Esophagus squamous epithelium (tissue), 5 donors: ENCODE measurements at regions not wholly inside any gene's neighbourhood (a gene's known extent, or its start where the extent isn't known, plus 50 kb on each side); places are given as distances from the start of the nearest gene placed in this dataset.

ENCODE experiments used
- DNase-seq: peaks from one replicate; lab custom pipeline; 2025; lab: John Stamatoyannopoulos, UW
- H3K27ac ChIP-seq, 4 donors: fragments of 200-600 bp; sonication (generic); one replicate each; pipeline ENCODE4 v1.5.1; 2016 to 2019; ENCODE audit warnings: mild to moderate bottlenecking in 1 of 4
- H3K27me3 ChIP-seq, 4 donors: fragments of 200-600 bp; sonication (generic); 1 replicate in 3 of 4; 2 replicates in 1 of 4; pipeline versions ENCODE4 v1.5.1 to v1.6.0; 2017 to 2021; ENCODE audit warnings: antibody characterized with exemption in 1 of 4
- H3K36me3 ChIP-seq, 3 donors: fragments of 200-600 bp; sonication (generic); one replicate each; pipeline ENCODE4 v1.5.1; 2016 to 2019
- H3K4me1 ChIP-seq, 3 donors: fragments of 200-600 bp; sonication (generic); one replicate each; pipeline ENCODE4 v1.5.1; 2017 to 2019
- H3K4me3 ChIP-seq, 4 donors: fragments of 200-600 bp; sonication (generic); 1 replicate in 3 of 4; 2 replicates in 1 of 4; pipeline ENCODE4 v1.5.1; 2016 to 2019; ENCODE audit warnings: mild to moderate bottlenecking in 2 of 4, moderate library complexity in 1 of 4
- H3K9me3 ChIP-seq, 3 donors: fragments of 200-600 bp; sonication (generic); one replicate each; pipeline ENCODE4 v1.5.1; 2016 to 2019
- CTCF ChIP-seq, 6 experiments: fragments of 450-650 bp in 4 of 6; fragments of 200-600 bp in 2 of 6; sonication (generic) in 2 of 6; IDR thresholded peaks; one replicate each; pipeline ENCODE4 v1.5.1; 2016 to 2019; ENCODE audit warnings: antibody characterized with exemption in 6 of 6, mild to moderate bottlenecking in 4 of 6, moderate library complexity in 4 of 6
- POLR2A ChIP-seq, 4 donors: fragments of 450-650 bp; IDR thresholded peaks; one replicate each; pipeline ENCODE4 v1.6.1; 2017; ENCODE audit warnings: antibody characterized with exemption in 4 of 4, mild to moderate bottlenecking in 4 of 4, moderate library complexity in 3 of 4
- WGBS, 2 donors: methylation state at CpG; one replicate each; pipeline ENCODE4 v1.1.5; 2018; 5-methylcytosine and 5-hydroxymethylcytosine counted together
- intact Hi-C: fragments of 100-400 bp; cut with DNase I; formaldehyde crosslinking; loops from one replicate; pipeline ENCODE4 v1.15.0; 2022
- donor health status: DM: yes; HTN: yes; CAD: no.

GRCh38 chr18:8948011-8948410 lies 154.5 kb upstream of the NDUFV2 start:
- H3K36me3 ChIP-seq: no peaks in the 10 kb centered on the region
- no peak for TF ChIP-seq POLR2A (IDR thresholded peaks at IDR 0.05)
- no peak for TF ChIP-seq CTCF (IDR thresholded peaks at IDR 0.05)
- H3K27me3 ChIP-seq: no peaks in the 10 kb centered on the region
- H3K4me1 ChIP-seq: peaks cover 0 to 18% (median 12%) of the 10 kb centered on the region in 3 donors
- intact Hi-C loops: no loop called here
- no peaks in the 10 kb centered on the region for H3K9me3 ChIP-seq
- H3K27ac ChIP-seq: peak overlapping the region in 2 of 4 donors; percentile 14 to 39
- no peak for DNase-seq
- WGBS, 2 donors: 80 to 81% methylated on average over 6 of the region's 6 CpGs
- no peak overlapping the region for H3K4me3 ChIP-seq

DNA sequence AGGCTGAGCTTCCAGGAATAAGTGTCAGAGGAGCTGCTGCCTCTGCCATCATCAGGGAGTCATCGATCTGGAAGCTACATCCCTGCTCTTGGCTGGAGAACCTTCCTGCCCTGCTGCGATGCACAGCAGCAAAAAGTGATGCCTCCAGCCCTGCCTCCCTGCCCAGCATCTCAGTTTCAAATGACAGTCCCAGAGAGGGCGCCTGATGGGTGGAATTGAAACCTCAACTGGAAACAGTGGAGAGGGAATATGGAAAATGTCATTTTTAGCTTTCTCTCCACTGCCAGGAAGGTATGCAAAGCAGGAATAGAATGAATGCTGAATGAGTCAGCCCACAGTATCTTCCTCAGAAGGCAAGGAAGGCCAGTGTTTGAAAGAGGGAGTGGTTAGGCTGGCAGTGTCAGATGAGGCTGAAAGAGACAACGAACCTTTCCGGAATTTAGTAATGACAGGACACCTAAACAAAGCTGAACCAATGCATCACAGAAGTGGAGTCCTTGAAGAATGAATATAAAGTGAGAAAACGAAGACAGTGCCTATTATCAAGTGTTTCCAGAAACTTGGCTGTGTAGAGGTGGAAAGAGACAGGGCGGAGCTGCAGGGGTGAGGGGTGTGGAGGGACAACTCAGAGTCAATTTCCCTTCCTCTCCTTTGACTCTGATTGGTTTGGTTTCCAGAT lies 153.9 kb upstream of the NDUFV2 start:
- peak overlapping the region in 2 of 4 donors; percentile 14 to 39 for H3K27ac ChIP-seq
- intact Hi-C loops: no loop called here
- no peak for DNase-seq

GRCh38 chr18:8949206-8949605 lies 153.3 kb upstream of the NDUFV2 start:
- Histone ChIP-seq H3K4me1 (peaks cover 0 to 18% (median 12%) of the 10 kb centered on the region in 3 donors), H3K27ac (peak overlapping the region in 1 of 4 donors; percentile 39), H3K36me3 (no peaks in the 10 kb centered on the region), H3K4me3 (no peak overlapping the region), H3K9me3 (no peaks in the 10 kb centered on the region), H3K27me3 (no peaks in the 10 kb centered on the region)
- TF ChIP-seq CTCF (IDR thresholded peaks at IDR 0.05): no peak
- no peak for TF ChIP-seq POLR2A (IDR thresholded peaks at IDR 0.05)
- no peak for DNase-seq
- intact Hi-C loops: no loop called here
- 34 to 38% methylated on average over 11 to 12 of the region's 13 CpGs for WGBS, 2 donors

More for the DNA sequence above, 153.9 kb upstream of the NDUFV2 start:
- H3K4me3 ChIP-seq: peak overlapping the region in 1 of 4 donors; percentile 12
- peaks cover 0 to 18% (median 12%) of the 10 kb centered on the region in 3 donors for H3K4me1 ChIP-seq
- 13 to 17% methylated on average over 6 to 7 of the region's 7 CpGs for WGBS, 2 donors
- no peaks in the 10 kb centered on the region for H3K9me3 ChIP-seq
- no peaks in the 10 kb centered on the region for H3K36me3 ChIP-seq
- H3K27me3 ChIP-seq: no peaks in the 10 kb centered on the region
- TF ChIP-seq POLR2A (IDR thresholded peaks at IDR 0.05) (no peak), CTCF (IDR thresholded peaks at IDR 0.05) (no peak)

DNA sequence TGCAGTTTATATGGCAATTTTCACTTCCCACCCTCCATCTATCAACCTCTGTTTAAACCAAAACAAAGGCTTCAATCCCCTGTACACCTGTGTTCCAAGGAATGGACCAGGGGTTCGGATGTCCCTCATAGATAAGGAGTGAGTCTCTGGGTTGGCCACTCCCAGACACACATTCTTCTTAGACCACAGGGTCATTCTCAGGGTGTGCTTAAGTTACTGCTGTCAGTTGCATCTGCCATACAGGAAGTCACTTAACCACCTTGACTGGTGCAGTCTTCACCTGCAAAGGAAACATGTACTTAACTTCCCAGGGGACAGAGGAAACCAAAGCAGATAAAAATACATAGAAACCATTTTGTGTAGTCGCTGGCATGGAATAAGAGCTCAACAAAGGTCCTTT lies 151.0 kb upstream of the NDUFV2 start:
- Histone ChIP-seq H3K9me3 (no peaks in the 10 kb centered on the region), H3K36me3 (no peaks in the 10 kb centered on the region), H3K27me3 (no peaks in the 10 kb centered on the region), H3K27ac (no peak overlapping the region), H3K4me3 (no peak overlapping the region), H3K4me1 (peaks cover 0 to 18% (median 12%) of the 10 kb centered on the region in 3 donors)
- 49 to 70% methylated on average over 2 of the region's 2 CpGs for WGBS, 2 donors
- no peak for DNase-seq
- intact Hi-C loops: no loop called here
- TF ChIP-seq POLR2A (IDR thresholded peaks at IDR 0.05): no peak
- no peak for TF ChIP-seq CTCF (IDR thresholded peaks at IDR 0.05)

DNA sequence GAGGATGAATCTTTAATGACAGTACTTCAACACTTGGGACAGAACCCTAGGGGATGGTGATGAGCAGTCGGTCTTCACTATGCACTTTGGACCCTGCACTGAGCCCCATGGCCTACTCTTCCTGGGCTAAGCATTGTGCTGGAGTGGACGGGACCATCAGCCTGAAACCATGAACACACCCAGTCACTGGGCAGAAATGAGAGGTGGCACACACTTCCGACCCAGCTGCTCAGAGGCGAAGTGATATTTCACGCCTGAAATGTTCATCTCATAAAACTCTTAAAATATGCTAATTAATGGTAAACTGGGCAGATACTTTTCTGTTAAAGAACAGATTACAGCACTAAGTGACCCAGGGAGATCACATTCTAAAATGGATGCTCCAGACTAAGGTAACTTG lies 150.3 kb upstream of the NDUFV2 start:
- no peak overlapping the region for H3K27ac ChIP-seq
- TF ChIP-seq CTCF (IDR thresholded peaks at IDR 0.05) (no peak), POLR2A (IDR thresholded peaks at IDR 0.05) (no peak)
- peaks cover 0 to 18% (median 12%) of the 10 kb centered on the region in 3 donors for H3K4me1 ChIP-seq
- no peak for DNase-seq
- H3K4me3 ChIP-seq: no peak overlapping the region
- 90 to 96% methylated on average over 5 of the region's 5 CpGs for WGBS, 2 donors
- no peaks in the 10 kb centered on the region for H3K36me3 ChIP-seq
- H3K27me3 ChIP-seq: no peaks in the 10 kb centered on the region
- intact Hi-C loops: no loop called here
- H3K9me3 ChIP-seq: no peaks in the 10 kb centered on the region
